Uterus (tissue), 2 donors: ENCODE measurements at regions not wholly inside any gene's neighbourhood (a gene's known extent, or its start where the extent isn't known, plus 50 kb on each side); places are given as distances from the start of the nearest gene placed in this dataset.

Experiments
- POLR2A ChIP-seq, 2 donors: fragments of 450-650 bp; IDR thresholded peaks; one replicate each; pipeline ENCODE4 v1.6.1; 2016; ENCODE audit warnings: antibody characterized with exemption in 2 of 2, mild to moderate bottlenecking in 1 of 2, moderate library complexity in 1 of 2
- TF ChIP-seq, protein P1 (sequence below), 4 experiments: fragments of 200-600 bp in 2 of 4; fragments of 450-650 bp in 2 of 4; sonication (generic) in 2 of 4; IDR thresholded peaks; one replicate each; pipeline ENCODE4 v1.5.1; 2016 to 2019; ENCODE audit warnings: antibody characterized with exemption in 4 of 4, mild to moderate bottlenecking in 2 of 4, moderate library complexity in 1 of 4

DNA sequence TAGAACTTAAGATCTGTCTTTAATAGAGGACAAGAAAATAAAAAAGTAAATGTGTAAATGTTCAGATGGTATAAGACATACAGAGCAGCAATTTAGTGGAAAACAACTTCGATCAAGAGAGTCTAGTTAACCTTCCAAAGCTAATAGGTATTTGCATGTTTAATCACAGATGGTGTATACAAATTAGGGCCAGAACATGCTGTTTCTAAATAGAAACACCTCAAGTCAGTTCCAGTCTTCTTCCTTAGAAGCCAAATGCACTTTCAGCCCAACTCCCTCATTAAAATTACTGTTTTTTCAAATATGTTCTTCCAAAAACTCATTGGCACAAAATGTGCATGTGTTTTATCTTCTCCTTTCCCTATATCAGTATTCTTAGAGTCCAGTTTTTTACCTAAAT lies 604.4 kb downstream of the SLC6A15 start:
- TF ChIP-seq, protein P1, sequence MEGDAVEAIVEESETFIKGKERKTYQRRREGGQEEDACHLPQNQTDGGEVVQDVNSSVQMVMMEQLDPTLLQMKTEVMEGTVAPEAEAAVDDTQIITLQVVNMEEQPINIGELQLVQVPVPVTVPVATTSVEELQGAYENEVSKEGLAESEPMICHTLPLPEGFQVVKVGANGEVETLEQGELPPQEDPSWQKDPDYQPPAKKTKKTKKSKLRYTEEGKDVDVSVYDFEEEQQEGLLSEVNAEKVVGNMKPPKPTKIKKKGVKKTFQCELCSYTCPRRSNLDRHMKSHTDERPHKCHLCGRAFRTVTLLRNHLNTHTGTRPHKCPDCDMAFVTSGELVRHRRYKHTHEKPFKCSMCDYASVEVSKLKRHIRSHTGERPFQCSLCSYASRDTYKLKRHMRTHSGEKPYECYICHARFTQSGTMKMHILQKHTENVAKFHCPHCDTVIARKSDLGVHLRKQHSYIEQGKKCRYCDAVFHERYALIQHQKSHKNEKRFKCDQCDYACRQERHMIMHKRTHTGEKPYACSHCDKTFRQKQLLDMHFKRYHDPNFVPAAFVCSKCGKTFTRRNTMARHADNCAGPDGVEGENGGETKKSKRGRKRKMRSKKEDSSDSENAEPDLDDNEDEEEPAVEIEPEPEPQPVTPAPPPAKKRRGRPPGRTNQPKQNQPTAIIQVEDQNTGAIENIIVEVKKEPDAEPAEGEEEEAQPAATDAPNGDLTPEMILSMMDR (IDR thresholded peaks at IDR 0.05): no peak
- no peak for TF ChIP-seq POLR2A (IDR thresholded peaks at IDR 0.05)
